DND-41 (cell line): ENCODE measurements at regions not wholly inside any gene's neighbourhood (a gene's known extent, or its start where the extent isn't known, plus 50 kb on each side); places are given as distances from the start of the nearest gene placed in this dataset.

Experiments used
- CTCF ChIP-seq: IDR thresholded peaks from 2 replicates; pipeline ENCODE4 v1.5.1; 2012; ENCODE audit warnings: borderline replicate concordance, low read length, moderate library complexity, mild to moderate bottlenecking; ENCODE audit not compliant: poor library complexity, severe bottlenecking; ENCODE audit errors: extremely low read depth
- EZH2 ChIP-seq: IDR thresholded peaks from 3 replicates; pipeline ENCODE4 v1.6.1; 2012; ENCODE audit warnings: borderline replicate concordance, low read depth, mild to moderate bottlenecking, moderate library complexity, low read length, inconsistent platforms; ENCODE audit not compliant: severe bottlenecking

GRCh38 chr22:47859881-47860525 lies 1097.6 kb downstream of the TBC1D22A start:
- no peak for TF ChIP-seq CTCF
- no peak for TF ChIP-seq EZH2
